ENCODE measurements at regions not wholly inside any gene's neighbourhood (a gene's known extent, or its start where the extent isn't known, plus 50 kb on each side); places are given as distances from the start of the nearest gene placed in this dataset.

- H3K4me2 ChIP-seq (ENCODE audit: low read depth, low read length, poor library complexity, severe bottlenecking), result no peak overlapping the region
- H2AFZ ChIP-seq (ENCODE audit: low read length), result no peak overlapping the region
- peaks cover 17% of the 10 kb centered on the region for H3K9me3 ChIP-seq (ENCODE audit: low read length)
Measured at GRCh38 chr9:82558855-82559630, 503.9 kb downstream of the RASEF start.

GRCh38 chr9:82560036-82560435 lies 502.9 kb downstream of the RASEF start:
- no peak overlapping the region for H3K27ac ChIP-seq (ENCODE audit: low read length)
- H3K9me3 ChIP-seq (ENCODE audit: low read length), result peaks cover 20% of the 10 kb centered on the region
- H3K27me3 ChIP-seq (ENCODE audit: low read length), result no peaks in the 10 kb centered on the region
- no peaks in the 10 kb centered on the region for H3K79me2 ChIP-seq (ENCODE audit: low read length)
- H3K9me2 ChIP-seq (replicated peaks; ENCODE audit: insufficient read depth, low read length), result no peaks in the 10 kb centered on the region
- H3K4me2 ChIP-seq (ENCODE audit: low read depth, low read length, poor library complexity, severe bottlenecking), result no peak overlapping the region
- no peak overlapping the region for H3K4me3 ChIP-seq (ENCODE audit: low read length)
- no peak overlapping the region for H3K9ac ChIP-seq (ENCODE audit: low read length)
- H3K4me1 ChIP-seq (ENCODE audit: low read length), result no peaks in the 10 kb centered on the region
- no peaks in the 10 kb centered on the region for H3K36me3 ChIP-seq (ENCODE audit: insufficient read depth, low read length)
- H4K20me1 ChIP-seq (ENCODE audit: insufficient read depth, low read depth, low read length), result no peaks in the 10 kb centered on the region
- no peak for DNase-seq
- H2AFZ ChIP-seq (ENCODE audit: low read length), result no peak overlapping the region

More at GRCh38 chr9:82558855-82559630, 503.9 kb downstream of the RASEF start:
- Histone ChIP-seq H3K4me3 (ENCODE audit: low read length) (no peak overlapping the region), H3K27me3 (ENCODE audit: low read length) (no peaks in the 10 kb centered on the region), H4K20me1 (ENCODE audit: insufficient read depth, low read depth, low read length) (no peaks in the 10 kb centered on the region), H3K4me1 (ENCODE audit: low read length) (no peaks in the 10 kb centered on the region), H3K79me2 (ENCODE audit: low read length) (no peaks in the 10 kb centered on the region), H3K9me2 (replicated peaks; ENCODE audit: insufficient read depth, low read length) (no peaks in the 10 kb centered on the region), H3K9ac (ENCODE audit: low read length) (no peak overlapping the region), H3K27ac (ENCODE audit: low read length) (no peak overlapping the region), H3K36me3 (ENCODE audit: insufficient read depth, low read length) (no peaks in the 10 kb centered on the region)
- no peak for DNase-seq

- peaks cover 22% of the 10 kb centered on the region for H3K9me3 ChIP-seq (ENCODE audit: low read length)
- no peaks in the 10 kb centered on the region for H3K36me3 ChIP-seq (ENCODE audit: insufficient read depth, low read length)
- no peak overlapping the region for H3K9ac ChIP-seq (ENCODE audit: low read length)
- no peak overlapping the region for H2AFZ ChIP-seq (ENCODE audit: low read length)
- no peak overlapping the region for H3K4me3 ChIP-seq (ENCODE audit: low read length)
- H3K79me2 ChIP-seq (ENCODE audit: low read length), result no peaks in the 10 kb centered on the region
- H3K27ac ChIP-seq (ENCODE audit: low read length), result no peak overlapping the region
- H3K4me2 ChIP-seq (ENCODE audit: low read depth, low read length, poor library complexity, severe bottlenecking), result no peak overlapping the region
- no peaks in the 10 kb centered on the region for H3K27me3 ChIP-seq (ENCODE audit: low read length)
- no peaks in the 10 kb centered on the region for H3K4me1 ChIP-seq (ENCODE audit: low read length)
- no peaks in the 10 kb centered on the region for H4K20me1 ChIP-seq (ENCODE audit: insufficient read depth, low read depth, low read length)
- H3K9me2 ChIP-seq (replicated peaks; ENCODE audit: insufficient read depth, low read length), result no peaks in the 10 kb centered on the region
- no peak for DNase-seq
Measured at GRCh38 chr9:82560457-82560904, 502.5 kb downstream of the RASEF start.

GRCh38 chr9:82563094-82563493 lies 499.8 kb downstream of the RASEF start:
- Histone ChIP-seq H3K9ac (ENCODE audit: low read length) (no peak overlapping the region), H3K9me2 (replicated peaks; ENCODE audit: insufficient read depth, low read length) (no peaks in the 10 kb centered on the region), H4K20me1 (ENCODE audit: insufficient read depth, low read depth, low read length) (no peaks in the 10 kb centered on the region), H2AFZ (ENCODE audit: low read length) (no peak overlapping the region), H3K27ac (ENCODE audit: low read length) (no peak overlapping the region), H3K79me2 (ENCODE audit: low read length) (no peaks in the 10 kb centered on the region), H3K4me1 (ENCODE audit: low read length) (no peaks in the 10 kb centered on the region), H3K36me3 (ENCODE audit: insufficient read depth, low read length) (no peaks in the 10 kb centered on the region), H3K4me2 (ENCODE audit: low read depth, low read length, poor library complexity, severe bottlenecking) (no peak overlapping the region), H3K27me3 (ENCODE audit: low read length) (no peaks in the 10 kb centered on the region), H3K4me3 (ENCODE audit: low read length) (no peak overlapping the region), H3K9me3 (ENCODE audit: low read length) (peaks cover 8% of the 10 kb centered on the region; the same call in 1 of the 2 replicates)
- no peak for DNase-seq

GRCh38 chr9:82563841-82564240 lies 499.1 kb downstream of the RASEF start:
- H3K36me3 ChIP-seq (ENCODE audit: insufficient read depth, low read length), result no peaks in the 10 kb centered on the region
- H3K4me3 ChIP-seq (ENCODE audit: low read length), result no peak overlapping the region
- H4K20me1 ChIP-seq (ENCODE audit: insufficient read depth, low read depth, low read length), result no peaks in the 10 kb centered on the region
- no peaks in the 10 kb centered on the region for H3K27me3 ChIP-seq (ENCODE audit: low read length)
- no peak for DNase-seq
- H3K9me3 ChIP-seq (ENCODE audit: low read length), result peaks cover 8% of the 10 kb centered on the region; the same call in 1 of the 2 replicates
- H3K9me2 ChIP-seq (replicated peaks; ENCODE audit: insufficient read depth, low read length), result no peaks in the 10 kb centered on the region
- no peak overlapping the region for H3K27ac ChIP-seq (ENCODE audit: low read length)
- no peak overlapping the region for H3K9ac ChIP-seq (ENCODE audit: low read length)
- H3K4me1 ChIP-seq (ENCODE audit: low read length), result no peaks in the 10 kb centered on the region
- H2AFZ ChIP-seq (ENCODE audit: low read length), result no peak overlapping the region
- H3K79me2 ChIP-seq (ENCODE audit: low read length), result no peaks in the 10 kb centered on the region
- H3K4me2 ChIP-seq (ENCODE audit: low read depth, low read length, poor library complexity, severe bottlenecking), result no peak overlapping the region

- H3K9me2 ChIP-seq (replicated peaks; ENCODE audit: insufficient read depth, low read length), result no peaks in the 10 kb centered on the region
- no peaks in the 10 kb centered on the region for H3K79me2 ChIP-seq (ENCODE audit: low read length)
- peaks cover 10% of the 10 kb centered on the region; the same call in 1 of the 2 replicates for H3K9me3 ChIP-seq (ENCODE audit: low read length)
- no peak overlapping the region for H3K4me3 ChIP-seq (ENCODE audit: low read length)
- no peak overlapping the region for H3K9ac ChIP-seq (ENCODE audit: low read length)
- no peaks in the 10 kb centered on the region for H3K4me1 ChIP-seq (ENCODE audit: low read length)
- no peaks in the 10 kb centered on the region for H3K27me3 ChIP-seq (ENCODE audit: low read length)
- H3K36me3 ChIP-seq (ENCODE audit: insufficient read depth, low read length), result no peaks in the 10 kb centered on the region
- H2AFZ ChIP-seq (ENCODE audit: low read length), result no peak overlapping the region
- no peak overlapping the region for H3K27ac ChIP-seq (ENCODE audit: low read length)
- no peak for DNase-seq
- no peaks in the 10 kb centered on the region for H4K20me1 ChIP-seq (ENCODE audit: insufficient read depth, low read depth, low read length)
- H3K4me2 ChIP-seq (ENCODE audit: low read depth, low read length, poor library complexity, severe bottlenecking), result no peak overlapping the region
Measured at GRCh38 chr9:82565188-82565969, 497.6 kb downstream of the RASEF start.

GRCh38 chr9:82567953-82568352 lies 495.0 kb downstream of the RASEF start:
- H3K9ac ChIP-seq (ENCODE audit: low read length), result no peak overlapping the region
- no peaks in the 10 kb centered on the region for H4K20me1 ChIP-seq (ENCODE audit: insufficient read depth, low read depth, low read length)
- H2AFZ ChIP-seq (ENCODE audit: low read length), result no peak overlapping the region
- no peaks in the 10 kb centered on the region for H3K36me3 ChIP-seq (ENCODE audit: insufficient read depth, low read length)
- H3K4me1 ChIP-seq (ENCODE audit: low read length), result no peaks in the 10 kb centered on the region
- H3K9me2 ChIP-seq (replicated peaks; ENCODE audit: insufficient read depth, low read length), result no peaks in the 10 kb centered on the region
- H3K4me2 ChIP-seq (ENCODE audit: low read depth, low read length, poor library complexity, severe bottlenecking), result no peak overlapping the region
- no peak for DNase-seq
- H3K27me3 ChIP-seq (ENCODE audit: low read length), result no peaks in the 10 kb centered on the region
- no peak overlapping the region for H3K4me3 ChIP-seq (ENCODE audit: low read length)
- H3K9me3 ChIP-seq (ENCODE audit: low read length), result peaks cover 17% of the 10 kb centered on the region; the same call in 1 of the 2 replicates
- no peaks in the 10 kb centered on the region for H3K79me2 ChIP-seq (ENCODE audit: low read length)
- no peak overlapping the region for H3K27ac ChIP-seq (ENCODE audit: low read length)

GRCh38 chr9:82570226-82570625 lies 492.7 kb downstream of the RASEF start:
- no peak for DNase-seq
- no peaks in the 10 kb centered on the region for H3K4me1 ChIP-seq (ENCODE audit: low read length)
- no peaks in the 10 kb centered on the region for H3K9me2 ChIP-seq (replicated peaks; ENCODE audit: insufficient read depth, low read length)
- H3K4me2 ChIP-seq (ENCODE audit: low read depth, low read length, poor library complexity, severe bottlenecking), result no peak overlapping the region
- H4K20me1 ChIP-seq (ENCODE audit: insufficient read depth, low read depth, low read length), result no peaks in the 10 kb centered on the region
- H3K4me3 ChIP-seq (ENCODE audit: low read length), result no peak overlapping the region
- no peak overlapping the region for H2AFZ ChIP-seq (ENCODE audit: low read length)
- no peaks in the 10 kb centered on the region for H3K79me2 ChIP-seq (ENCODE audit: low read length)
- H3K27me3 ChIP-seq (ENCODE audit: low read length), result no peaks in the 10 kb centered on the region
- no peak overlapping the region for H3K9ac ChIP-seq (ENCODE audit: low read length)
- peaks cover 20% of the 10 kb centered on the region for H3K9me3 ChIP-seq (ENCODE audit: low read length)
- no peak overlapping the region for H3K27ac ChIP-seq (ENCODE audit: low read length)
- H3K36me3 ChIP-seq (ENCODE audit: insufficient read depth, low read length), result no peaks in the 10 kb centered on the region

Measured in Karpas-422 (cell line).